ENCODE measurements at regions not wholly inside any gene's neighbourhood (a gene's known extent, or its start where the extent isn't known, plus 50 kb on each side); places are given as distances from the start of the nearest gene placed in this dataset.

- DNase-seq = no peak
These were observed 234.4 kb downstream of the BCL11A start for GRCh38 chr2:60319031-60319547.

- no peak for DNase-seq
These were observed 234.9 kb downstream of the BCL11A start for GRCh38 chr2:60318544-60318943.

- DNase-seq = no peak
These were observed 235.6 kb downstream of the BCL11A start for GRCh38 chr2:60317844-60318243.

- no peak for DNase-seq
These were observed 236.4 kb downstream of the BCL11A start for GRCh38 chr2:60317034-60317386.

GRCh38 chr2:60316381-60317033 is 236.9 kb downstream of the BCL11A start:
- DNase-seq = no peak

GRCh38 chr2:60313470-60314172 is 239.8 kb downstream of the BCL11A start:
- DNase-seq = no peak

GRCh38 chr2:60312618-60313017 is 240.8 kb downstream of the BCL11A start:
- DNase-seq = no peak

- DNase-seq = no peak
These were observed 241.9 kb downstream of the BCL11A start for GRCh38 chr2:60311524-60311923.

GRCh38 chr2:60309941-60310660 is 243.4 kb downstream of the BCL11A start:
- no peak for DNase-seq

- DNase-seq = no peak
These were observed 244.1 kb downstream of the BCL11A start for GRCh38 chr2:60309336-60309735.

- no peak for DNase-seq
These were observed 247.1 kb downstream of the BCL11A start for GRCh38 chr2:60306267-60306861.

GRCh38 chr2:60303680-60304079 is 249.8 kb downstream of the BCL11A start:
- DNase-seq = no peak

GRCh38 chr2:60302377-60303126 is 250.9 kb downstream of the BCL11A start:
- DNase-seq = no peak

- DNase-seq = no peak
These were observed 251.7 kb downstream of the BCL11A start for GRCh38 chr2:60301726-60302125.

- DNase-seq = no peak
These were observed 254.3 kb downstream of the BCL11A start for GRCh38 chr2:60299179-60299578.

GRCh38 chr2:60298006-60298696 is 255.3 kb downstream of the BCL11A start:
- DNase-seq = no peak

- no peak for DNase-seq
These were observed 256.0 kb downstream of the BCL11A start for GRCh38 chr2:60297296-60298005.

GRCh38 chr2:60296219-60296955 is 257.1 kb downstream of the BCL11A start:
- no peak for DNase-seq

GRCh38 chr2:60295636-60295962 is 257.9 kb downstream of the BCL11A start:
- DNase-seq = no peak

GRCh38 chr2:60294901-60295635 is 258.4 kb downstream of the BCL11A start:
- DNase-seq = no peak
